HG02610 (cell line): ENCODE measurements at regions not wholly inside any gene's neighbourhood (a gene's known extent, or its start where the extent isn't known, plus 50 kb on each side); places are given as distances from the start of the nearest gene placed in this dataset.

Experiments used
- ATAC-seq: cut with Tn5 transposase; IDR thresholded peaks from one replicate; pipeline ENCODE4 v1.9.1; 2021; ENCODE audit warnings: mild to moderate bottlenecking, moderate library complexity; ENCODE audit not compliant: unreplicated experiment

DNA sequence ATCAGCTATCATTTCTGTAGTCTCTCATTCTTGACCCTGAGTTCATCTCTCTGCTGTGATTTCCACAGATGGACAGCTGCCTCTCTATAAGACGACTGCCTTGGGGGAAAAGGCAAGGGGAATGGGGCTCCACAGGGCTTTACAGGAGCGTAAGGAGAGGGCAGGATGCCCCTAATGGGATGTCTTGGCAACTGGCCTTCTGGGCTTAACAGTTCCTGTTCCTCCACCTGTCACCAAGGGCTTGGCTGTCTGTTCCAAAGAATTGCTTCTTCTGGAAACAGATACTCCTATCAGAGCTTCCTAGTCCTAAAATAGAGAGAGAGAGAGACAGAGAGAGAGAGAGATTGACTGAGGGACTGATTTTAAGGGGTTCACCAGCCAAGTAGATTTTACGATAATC lies 181.9 kb downstream of the TMEM200A start:
- no peak for ATAC-seq

- no peak for ATAC-seq
Measured at GRCh38 chr6:130557481-130558112, 191.8 kb downstream of the TMEM200A start.

DNA sequence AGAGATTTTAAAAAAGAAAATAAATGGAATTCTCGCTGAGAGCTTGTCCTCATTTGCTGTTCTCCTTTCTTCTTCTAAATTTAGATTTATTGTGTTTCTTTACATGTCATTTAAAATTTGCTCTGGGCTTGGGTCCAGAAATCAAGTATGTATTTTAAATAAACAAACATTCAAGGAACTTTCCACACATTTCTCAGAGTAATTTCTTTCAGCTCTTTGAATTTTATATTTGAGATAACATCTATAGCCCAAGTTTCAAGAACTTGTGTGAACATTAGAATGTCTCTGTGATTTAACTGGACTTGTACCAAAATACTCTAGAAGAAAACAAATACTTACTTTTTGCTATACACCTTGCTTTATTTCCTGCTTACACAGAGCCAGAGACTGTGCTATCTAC lies 192.3 kb downstream of the TMEM200A start:
- no peak for ATAC-seq

GRCh38 chr6:130559166-130559565 lies 193.3 kb downstream of the TMEM200A start:
- no peak for ATAC-seq

GRCh38 chr6:130560231-130560630 lies 194.4 kb downstream of the TMEM200A start:
- ATAC-seq: no peak

GRCh38 chr6:130561159-130561558 lies 195.3 kb downstream of the TMEM200A start:
- peak; percentile 64 for ATAC-seq

DNA sequence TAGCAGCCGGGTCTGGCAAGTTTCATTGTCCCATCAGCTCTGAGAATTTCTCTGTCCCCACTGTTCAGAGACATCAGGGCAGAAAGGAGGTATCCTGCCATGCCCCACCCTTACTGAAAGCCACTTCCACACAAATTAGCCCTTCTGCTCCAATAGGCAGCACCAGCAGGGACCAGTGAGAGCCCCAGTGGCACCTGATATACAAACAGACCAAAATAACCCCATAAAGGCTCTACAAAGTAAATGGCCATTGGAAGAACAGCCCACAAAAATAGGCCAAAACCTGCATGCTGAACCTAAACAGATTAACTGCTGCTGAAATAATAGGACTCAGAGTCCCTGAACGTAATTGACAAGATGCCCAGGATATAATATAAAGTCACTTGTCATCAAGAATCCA lies 199.9 kb downstream of the TMEM200A start:
- no peak for ATAC-seq

DNA sequence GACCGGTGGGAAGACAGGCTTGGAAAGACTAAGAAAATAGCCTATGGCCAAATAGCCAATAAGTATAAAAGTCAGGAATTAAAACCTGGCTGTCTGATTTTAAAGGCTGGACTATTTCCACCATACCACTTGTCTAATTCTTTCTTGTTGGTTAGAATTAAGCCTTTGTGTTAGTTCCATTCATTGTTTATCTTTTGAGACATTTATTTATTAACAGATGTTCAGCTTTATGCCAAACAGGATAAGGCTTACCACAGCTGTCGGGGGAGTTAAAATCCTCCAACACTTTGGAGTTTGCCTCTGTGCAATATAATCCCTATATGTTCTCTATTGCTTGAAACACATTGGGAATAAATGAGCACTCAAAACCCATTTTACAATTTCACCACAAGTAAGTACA lies 208.3 kb downstream of the TMEM200A start:
- ATAC-seq: no peak

GRCh38 chr6:130575557-130575956 lies 209.7 kb downstream of the TMEM200A start:
- ATAC-seq: no peak

DNA sequence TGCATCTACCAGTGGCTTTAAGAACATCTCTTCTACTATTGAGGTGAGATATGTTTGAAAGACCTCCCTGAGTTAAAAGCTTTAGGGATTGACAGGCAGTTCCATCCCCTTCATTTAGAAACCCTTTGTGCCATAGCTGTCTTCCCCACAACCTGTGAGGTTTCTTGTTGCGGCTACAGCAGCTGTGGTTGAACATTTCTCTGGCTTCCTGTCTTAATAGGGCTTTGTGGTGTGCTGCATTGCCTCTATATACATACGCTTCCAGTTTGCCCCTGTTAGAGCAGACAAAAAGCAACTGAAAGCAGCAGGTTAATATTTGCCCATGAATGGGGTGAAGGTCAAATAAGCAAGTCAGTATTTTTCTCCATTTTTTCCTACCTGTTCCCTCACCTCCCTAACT lies 210.2 kb downstream of the TMEM200A start:
- peak; percentile 99 for ATAC-seq

DNA sequence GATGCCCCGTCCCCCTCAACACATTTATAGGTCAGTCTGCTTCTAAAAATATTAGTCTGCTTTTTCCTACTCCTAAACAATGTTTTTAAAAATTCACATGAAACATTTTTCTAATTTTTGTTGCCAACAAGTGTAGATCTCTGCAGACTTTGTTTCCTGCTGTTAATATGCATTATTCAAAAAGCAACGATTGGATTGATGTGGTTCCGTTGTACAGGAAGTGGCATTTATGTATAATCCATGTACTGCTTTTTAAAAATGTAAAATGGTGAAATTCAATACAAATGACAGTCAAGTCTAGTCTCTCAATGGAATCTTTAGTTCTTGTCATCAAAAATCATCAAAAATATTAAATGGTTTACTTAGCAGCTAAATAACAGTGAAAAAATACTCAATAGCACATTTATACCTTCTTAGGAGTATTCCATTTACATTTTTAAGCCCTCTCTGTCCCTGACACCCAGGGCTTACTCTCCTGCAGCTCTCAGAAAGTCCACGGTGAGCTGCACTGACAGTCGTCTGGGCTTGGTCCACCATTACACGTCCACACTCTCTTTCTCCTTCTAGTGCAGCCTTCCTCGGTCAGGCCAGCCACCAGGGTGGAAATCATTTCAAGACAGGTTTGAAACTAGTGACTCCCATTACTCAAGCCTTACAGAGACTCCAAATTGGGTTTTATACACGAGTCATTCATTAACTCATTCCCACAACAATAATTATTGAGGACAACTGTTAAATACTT lies 211.5 kb downstream of the TMEM200A start:
- ATAC-seq: no peak

DNA sequence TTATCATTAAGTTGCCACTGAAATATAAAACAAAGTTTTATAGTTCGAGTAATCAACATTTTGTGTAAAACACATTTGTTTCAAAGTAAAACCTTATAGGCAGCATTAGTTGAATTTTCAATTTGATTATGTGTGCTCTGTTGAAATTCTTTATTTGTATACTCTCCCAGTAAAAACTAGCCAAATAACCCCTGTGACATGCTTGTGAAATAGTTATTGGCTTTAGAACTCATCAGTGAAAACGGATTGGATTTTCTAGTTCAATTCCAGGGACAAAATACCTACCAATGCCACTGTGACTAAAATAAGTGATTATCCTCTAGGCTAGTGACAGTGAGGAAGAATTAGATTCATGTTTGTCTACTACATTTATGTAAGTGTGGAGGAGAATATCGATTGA lies 212.9 kb downstream of the TMEM200A start:
- ATAC-seq: no peak

DNA sequence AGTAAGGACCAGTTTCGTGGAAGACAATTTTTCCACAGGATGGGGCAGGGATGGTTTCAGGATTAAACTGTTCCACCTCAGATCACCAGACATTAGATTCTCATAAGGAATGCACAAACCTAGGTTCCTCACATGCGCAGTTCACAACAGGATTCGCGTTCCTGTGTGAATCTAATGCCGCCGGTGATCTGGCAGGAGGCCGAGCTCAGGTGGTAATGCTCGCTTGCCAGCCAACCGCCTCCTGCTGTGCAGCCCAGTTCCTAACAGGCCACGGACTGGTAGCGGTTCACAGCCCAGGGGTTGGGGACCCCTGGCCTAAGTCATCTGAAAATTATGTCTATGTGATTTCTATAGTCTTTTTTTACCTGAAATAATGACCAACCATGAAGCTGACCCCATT lies 217.5 kb downstream of the TMEM200A start:
- ATAC-seq: no peak

- no peak for ATAC-seq
Measured at GRCh38 chr6:130585587-130585986, 219.8 kb downstream of the TMEM200A start.

DNA sequence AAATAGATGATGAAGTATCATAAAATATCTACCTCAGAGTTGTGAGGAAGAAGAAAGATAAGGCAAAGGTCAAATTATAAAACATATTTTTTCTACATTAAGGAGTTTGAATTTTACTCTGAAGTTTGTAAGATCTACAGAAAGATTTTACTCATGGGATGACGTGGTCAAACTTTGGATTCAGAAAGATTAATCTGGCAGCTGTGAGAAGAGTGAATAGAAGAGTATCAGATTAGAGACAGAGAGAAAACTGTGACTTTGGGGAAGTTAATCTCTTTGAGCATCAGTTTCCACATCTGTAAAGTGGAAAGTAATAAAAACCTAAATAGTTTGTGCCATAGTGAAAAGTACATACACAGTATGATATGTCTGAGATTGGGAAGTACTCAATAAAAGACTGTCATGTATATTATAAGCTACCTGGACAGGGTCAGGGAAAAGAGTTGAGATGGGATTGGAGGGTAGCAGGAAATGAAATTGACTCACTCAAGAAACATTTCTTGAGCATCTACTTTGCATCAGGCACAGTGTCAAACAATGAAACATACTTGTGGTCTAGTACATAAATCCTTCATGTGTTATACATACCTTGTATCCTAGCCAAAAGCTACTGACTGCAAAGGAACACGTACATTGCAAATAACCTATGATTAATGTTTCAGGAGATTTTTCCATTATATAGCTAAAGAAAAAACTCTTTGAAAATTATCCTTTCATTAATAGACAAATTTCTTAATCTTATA lies 222.1 kb downstream of the TMEM200A start:
- no peak for ATAC-seq

DNA sequence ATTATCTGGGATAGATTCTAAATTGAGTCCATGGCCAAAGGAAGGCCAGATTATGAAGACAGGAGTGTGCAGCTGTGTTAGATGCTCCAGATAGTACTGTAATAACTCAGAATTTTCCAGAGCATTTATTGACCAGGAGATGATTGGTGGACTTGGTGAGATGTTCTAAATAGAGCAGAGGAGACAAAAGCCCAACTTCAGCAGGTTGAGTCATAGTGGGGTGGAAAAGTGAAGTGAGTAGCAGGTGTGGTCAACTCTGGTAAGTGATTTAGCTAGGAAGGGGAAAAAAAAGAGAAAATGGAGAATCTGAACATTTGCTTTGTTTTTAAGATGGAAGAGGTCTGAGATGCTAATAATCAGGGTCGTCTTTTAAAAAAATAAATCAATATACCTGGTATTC lies 227.4 kb downstream of the TMEM200A start:
- ATAC-seq: peak; percentile 75

- ATAC-seq: no peak
Measured at GRCh38 chr6:130593948-130594347, 228.1 kb downstream of the TMEM200A start.

GRCh38 chr6:130598021-130598989 lies 228.9 kb upstream of the SMLR1 start:
- no peak for ATAC-seq

DNA sequence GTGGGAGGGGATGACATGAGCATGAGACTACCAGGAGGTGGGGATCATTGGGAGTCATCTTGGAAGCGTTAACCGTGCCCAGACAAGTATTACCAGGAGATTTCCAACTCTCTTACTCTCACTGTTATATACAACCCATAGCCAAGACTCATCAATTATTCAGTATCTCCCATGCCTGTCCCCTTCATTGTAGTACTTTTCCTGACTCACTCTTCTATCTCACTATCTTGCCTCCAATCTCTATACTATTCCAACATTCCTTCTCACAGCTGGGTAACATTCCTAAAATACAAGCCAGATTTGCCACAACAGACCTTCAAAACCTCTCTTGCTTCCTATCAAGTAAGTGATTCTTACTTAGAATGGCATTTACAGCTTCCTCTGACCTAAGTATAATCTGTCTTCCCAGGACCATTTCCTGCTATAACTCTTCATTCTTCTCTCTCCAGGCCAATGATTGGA lies 226.3 kb upstream of the SMLR1 start:
- ATAC-seq: no peak

DNA sequence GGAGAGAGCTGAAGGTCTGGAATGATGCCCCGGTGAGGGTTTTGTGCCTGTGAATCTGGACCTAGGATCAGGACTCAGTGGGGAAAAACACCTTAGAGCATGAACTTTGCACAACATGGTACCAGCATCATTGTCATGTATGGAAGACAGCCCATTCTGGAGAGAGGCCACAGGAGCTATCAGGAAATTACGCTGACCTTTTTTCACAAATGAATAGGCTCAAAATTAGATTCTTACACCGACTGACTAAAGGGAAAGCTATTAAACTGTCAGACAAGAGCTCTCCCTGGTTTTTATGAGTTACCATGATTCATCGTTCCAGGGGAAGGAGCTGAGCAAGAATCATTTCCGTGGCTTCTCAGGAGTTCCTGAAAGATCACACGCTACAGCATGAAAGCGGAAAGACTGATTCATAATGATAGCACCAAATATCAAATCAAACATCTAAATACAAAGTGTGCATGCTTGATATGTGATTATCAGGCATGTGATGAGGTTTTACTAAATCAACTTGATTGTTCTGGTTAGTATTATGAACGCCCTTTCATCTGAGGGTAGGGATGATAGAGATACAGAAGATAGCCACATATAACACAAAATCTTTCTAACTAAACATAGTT lies 224.9 kb upstream of the SMLR1 start:
- ATAC-seq: no peak
